Sciatic nerve (tissue), 2 donors: ENCODE measurements at regions not wholly inside any gene's neighbourhood (a gene's known extent, or its start where the extent isn't known, plus 50 kb on each side); places are given as distances from the start of the nearest gene placed in this dataset.

Source experiments
- ATAC-seq: fragments of 200-7000 bp; cut with Tn5 transposase; one replicate; pipeline ENCODE4 v1.9.1; 2020; ENCODE audit warnings: mild to moderate bottlenecking, moderate library complexity
- DNase-seq: peaks from one replicate; pipeline ENCODE4 v3.0.0-alpha.2; 2020; ENCODE audit warnings: low spot score
- intact Hi-C: fragments of 100-400 bp; cut with DNase I; formaldehyde crosslinking; loops from one replicate; pipeline ENCODE4 v1.14.2; 2022
- donor health status: DM: no; HTN: no; CAD: no.
- donor health status: DM: no; HTN: no; CAD: no.

DNA sequence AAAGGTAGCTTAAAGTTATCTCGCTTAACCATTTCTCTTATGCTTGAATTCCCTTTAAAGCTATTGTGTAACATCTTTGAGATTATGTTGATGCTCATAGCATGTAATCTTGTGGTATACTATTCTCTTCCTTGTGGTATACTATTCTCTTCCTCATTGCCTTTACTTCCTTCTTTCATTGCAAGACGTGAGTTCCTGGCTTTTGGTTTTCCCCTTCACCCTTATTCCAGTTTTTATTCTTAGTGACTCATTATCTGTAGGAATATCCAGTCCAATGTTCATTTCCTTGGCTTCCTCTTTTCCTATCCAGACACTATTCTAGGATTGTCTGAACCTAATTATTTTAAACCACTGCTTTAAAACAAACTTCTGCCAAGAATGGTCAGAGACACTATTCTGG is 564.0 kb downstream of the CCER1 start:
- DNase-seq: no peak
- ATAC-seq: no peak
- intact Hi-C loops: no loop called here

- intact Hi-C loops: no loop called here
- no peak for DNase-seq
- ATAC-seq: no peak
These were observed 586.9 kb downstream of the CCER1 start for GRCh38 chr12:90368081-90368480.

GRCh38 chr12:90366286-90366685 is 588.7 kb downstream of the CCER1 start:
- no peak for DNase-seq
- intact Hi-C loops: no loop called here
- no peak for ATAC-seq

DNA sequence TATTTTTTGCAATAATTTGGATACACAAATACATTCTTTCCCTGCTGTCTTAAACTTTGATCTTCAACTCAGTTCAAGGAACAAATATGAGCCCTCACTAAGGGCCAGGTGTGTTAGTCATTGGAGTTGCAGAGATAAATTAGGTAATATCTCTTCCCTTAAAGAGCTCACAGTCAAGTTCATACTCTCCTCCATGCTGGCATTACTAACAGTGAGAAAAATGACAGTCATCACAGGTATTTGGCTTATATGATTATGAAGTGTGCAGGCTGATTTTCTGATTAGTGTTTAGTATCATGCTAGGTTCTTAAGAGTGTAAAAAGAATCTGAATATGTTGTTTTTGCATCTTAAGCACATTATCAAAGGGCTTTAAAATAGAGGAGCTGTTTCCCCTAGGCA is 594.7 kb downstream of the CCER1 start:
- intact Hi-C loops: no loop called here
- DNase-seq (no peak), ATAC-seq (no peak)

- ATAC-seq: no peak
These were observed 599.1 kb downstream of the CCER1 start for GRCh38 chr12:90355711-90356355.

DNA sequence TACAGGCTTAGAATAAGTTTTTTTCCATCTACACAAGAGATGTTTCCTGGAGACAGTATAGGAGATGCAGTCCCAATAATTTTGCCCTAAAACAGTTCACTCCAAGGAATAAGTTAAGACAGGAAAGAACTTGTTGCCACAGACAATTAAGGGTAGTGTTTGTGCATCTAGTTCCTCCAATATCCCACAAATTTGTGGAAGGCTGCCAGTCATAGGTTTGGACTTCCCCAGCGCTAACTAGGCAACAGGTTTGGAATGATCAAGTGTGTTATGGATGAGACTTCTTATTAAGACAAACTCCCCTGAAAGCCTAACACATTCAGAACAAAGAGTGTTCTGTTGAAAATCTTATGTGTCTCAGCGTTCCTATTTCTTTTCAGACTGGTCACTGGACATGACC is 611.0 kb downstream of the CCER1 start:
- intact Hi-C loops: no loop called here
- no peak for DNase-seq
- ATAC-seq: no peak

More at GRCh38 chr12:90355711-90356355, 599.1 kb downstream of the CCER1 start:
- no peak for DNase-seq
- intact Hi-C loops: no loop called here

GRCh38 chr12:90342081-90342480 is 612.9 kb downstream of the CCER1 start:
- DNase-seq: no peak

GRCh38 chr12:90339837-90340236 is 615.1 kb downstream of the CCER1 start:
- ATAC-seq (no peak), DNase-seq (no peak)
- intact Hi-C loops: no loop called here

More at GRCh38 chr12:90342081-90342480, 612.9 kb downstream of the CCER1 start:
- intact Hi-C loops: no loop called here
- no peak for ATAC-seq

GRCh38 chr12:90338365-90338764 is 616.6 kb downstream of the CCER1 start:
- no peak for ATAC-seq
- no peak for DNase-seq
- intact Hi-C loops: no loop called here

DNA sequence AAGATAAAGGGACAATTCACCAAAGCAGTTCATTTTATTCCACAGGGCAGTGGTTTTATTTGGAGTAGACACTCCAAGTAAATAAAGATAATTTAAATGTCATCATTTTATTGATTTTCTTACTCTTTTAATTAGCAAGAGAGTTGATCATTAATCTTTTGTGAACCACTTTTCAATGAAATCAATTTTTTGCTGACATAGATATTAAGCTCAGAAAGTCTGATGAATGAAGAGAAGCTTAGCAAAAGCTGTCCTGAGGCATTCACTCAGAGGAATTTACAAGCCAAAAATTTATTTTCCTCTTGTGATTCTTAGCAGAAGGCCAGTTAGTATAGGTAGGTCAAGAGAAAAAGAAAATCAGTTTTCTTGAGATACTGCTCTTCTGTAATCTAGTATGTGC is 618.0 kb downstream of the CCER1 start:
- intact Hi-C loops: no loop called here
- DNase-seq (no peak), ATAC-seq (no peak)

- ATAC-seq (no peak), DNase-seq (no peak)
- intact Hi-C loops: no loop called here
These were observed 619.4 kb downstream of the CCER1 start for GRCh38 chr12:90335566-90335965.

DNA sequence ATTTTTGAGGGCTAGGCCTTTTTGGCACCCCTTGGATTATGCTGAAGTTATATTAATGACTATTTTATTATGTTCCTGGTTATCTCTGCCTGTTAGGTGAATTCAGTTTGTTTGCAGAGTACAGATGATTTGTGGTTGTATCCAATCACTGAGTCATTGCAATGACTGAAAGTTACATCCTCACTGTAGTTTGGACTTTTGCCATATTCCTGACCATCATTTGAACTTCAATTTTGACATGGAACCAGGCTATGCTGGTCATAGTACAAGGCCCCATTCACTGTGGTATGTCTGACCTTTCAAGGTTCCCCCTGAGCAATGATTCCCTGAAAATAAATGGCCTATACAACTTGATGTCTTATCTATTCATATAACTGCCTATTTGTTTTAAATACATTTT is 621.0 kb downstream of the CCER1 start:
- ATAC-seq: no peak
- no peak for DNase-seq
- intact Hi-C loops: no loop called here

DNA sequence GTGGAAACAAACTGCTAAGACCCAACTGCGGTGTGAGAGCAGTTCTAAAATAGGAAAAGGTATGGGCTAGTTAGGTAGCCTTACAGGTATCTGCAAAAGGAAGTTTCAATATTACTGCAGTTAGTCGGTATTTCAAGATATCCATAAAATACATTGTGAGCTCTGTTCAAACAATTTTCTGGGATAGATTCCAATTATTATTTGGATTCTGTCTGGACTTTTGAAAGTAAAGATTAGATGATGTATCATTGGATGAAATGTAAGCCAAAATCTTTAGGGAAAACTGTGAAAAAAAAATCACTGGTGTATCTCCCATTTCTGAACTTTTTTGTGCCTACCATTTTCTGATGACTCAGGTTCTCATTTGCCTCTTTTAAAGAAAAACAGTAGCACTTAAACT is 621.6 kb downstream of the CCER1 start:
- no peak for ATAC-seq
- DNase-seq: no peak
- intact Hi-C loops: no loop called here

DNA sequence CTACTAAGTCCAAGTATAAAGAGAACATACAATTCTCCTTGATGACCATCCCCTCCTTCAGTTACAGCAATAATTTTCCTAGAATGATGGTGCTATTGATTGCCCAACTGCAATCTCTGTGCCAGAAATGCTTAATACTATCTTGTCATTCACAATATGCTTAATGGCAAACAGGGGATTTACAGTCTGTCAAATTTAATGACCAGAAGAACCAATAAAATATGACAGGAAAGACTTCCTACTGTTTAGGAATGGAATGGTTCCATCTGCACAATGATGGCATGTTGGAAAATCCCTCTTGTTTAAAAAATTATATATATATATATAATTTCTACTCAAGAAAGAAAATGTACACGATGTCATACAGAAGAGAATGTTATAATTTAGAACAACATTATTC is 623.2 kb downstream of the CCER1 start:
- DNase-seq: no peak
- ATAC-seq: no peak
- intact Hi-C loops: no loop called here

- intact Hi-C loops: no loop called here
- no peak for ATAC-seq
These were observed 622.6 kb upstream of the ATP2B1 start for GRCh38 chr12:90331262-90331661.

GRCh38 chr12:90327793-90328743 is 619.4 kb upstream of the ATP2B1 start:
- DNase-seq (no peak), ATAC-seq (no peak)
- intact Hi-C loops: no loop called here

More at GRCh38 chr12:90331262-90331661, 622.6 kb upstream of the ATP2B1 start:
- DNase-seq: no peak

DNA sequence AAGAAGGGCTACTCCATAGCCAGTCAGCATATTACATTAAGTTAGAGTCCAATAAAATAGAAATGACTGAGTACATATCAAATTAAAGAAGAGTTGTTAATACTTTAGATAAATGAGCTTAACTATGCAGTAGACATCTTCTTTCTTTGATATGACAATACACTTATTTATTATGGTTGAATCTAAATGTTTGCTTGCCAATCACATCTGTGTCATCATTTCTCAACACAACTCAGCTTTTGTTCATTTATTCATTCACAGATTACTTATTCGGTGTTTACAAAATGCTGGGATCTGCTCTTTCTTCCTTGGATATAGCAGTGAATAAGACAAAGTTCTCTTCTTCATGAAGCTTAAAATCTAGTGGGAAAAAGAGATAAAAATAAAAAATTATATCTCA is 614.6 kb upstream of the ATP2B1 start:
- intact Hi-C loops: no loop called here

GRCh38 chr12:90322006-90322405 is 613.4 kb upstream of the ATP2B1 start:
- intact Hi-C loops: no loop called here
- no peak for DNase-seq
- ATAC-seq: no peak

More for the DNA sequence above, 614.6 kb upstream of the ATP2B1 start:
- ATAC-seq: no peak
- no peak for DNase-seq

- ATAC-seq: no peak
These were observed 612.7 kb upstream of the ATP2B1 start for GRCh38 chr12:90321369-90321768.

DNA sequence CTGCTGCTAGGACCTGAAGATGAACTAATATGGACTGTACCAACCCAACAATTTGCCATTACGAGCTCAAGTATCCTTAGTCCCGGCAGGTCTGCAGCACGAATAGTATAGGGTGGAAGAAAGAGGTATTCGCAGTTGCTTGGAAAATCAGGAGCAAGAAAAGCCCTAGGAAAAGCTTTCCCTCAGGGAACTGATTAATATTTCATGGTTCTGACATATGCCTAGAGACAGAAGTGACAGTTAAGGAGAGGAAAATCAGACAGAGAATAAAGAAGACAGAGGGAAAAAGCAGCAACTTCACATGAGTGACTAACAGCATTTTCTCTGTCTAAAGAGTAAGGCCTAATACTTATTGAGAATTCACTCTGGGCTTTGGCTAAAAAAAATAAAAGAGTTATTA is 602.9 kb upstream of the ATP2B1 start:
- intact Hi-C loops: no loop called here
- DNase-seq (no peak), ATAC-seq (no peak)

More at GRCh38 chr12:90321369-90321768, 612.7 kb upstream of the ATP2B1 start:
- DNase-seq: no peak
- intact Hi-C loops: no loop called here
